ENCODE measurements at regions not wholly inside any gene's neighbourhood (a gene's known extent, or its start where the extent isn't known, plus 50 kb on each side); places are given as distances from the start of the nearest gene placed in this dataset.

DNA sequence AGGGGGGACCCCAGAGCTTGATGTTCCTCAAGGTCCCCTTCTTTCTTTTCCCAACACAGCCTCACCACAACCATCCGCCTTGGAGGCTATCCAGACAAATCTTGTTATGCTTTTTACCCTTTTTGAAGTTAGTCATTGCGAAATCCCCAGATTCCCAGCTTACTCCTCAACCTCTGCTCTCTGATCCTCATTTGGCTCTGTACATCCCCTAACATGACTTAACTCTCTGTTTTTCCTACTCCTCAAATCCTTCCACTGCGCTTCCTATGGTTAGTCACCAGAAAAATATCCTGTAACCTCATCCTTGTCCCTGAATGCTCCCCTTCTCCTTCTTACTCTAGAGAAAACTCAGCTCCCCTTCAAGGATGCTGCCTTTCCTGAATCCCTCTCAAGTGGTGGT is 189.1 kb upstream of the POU3F1 start:
- TF ChIP-seq, protein P1, sequence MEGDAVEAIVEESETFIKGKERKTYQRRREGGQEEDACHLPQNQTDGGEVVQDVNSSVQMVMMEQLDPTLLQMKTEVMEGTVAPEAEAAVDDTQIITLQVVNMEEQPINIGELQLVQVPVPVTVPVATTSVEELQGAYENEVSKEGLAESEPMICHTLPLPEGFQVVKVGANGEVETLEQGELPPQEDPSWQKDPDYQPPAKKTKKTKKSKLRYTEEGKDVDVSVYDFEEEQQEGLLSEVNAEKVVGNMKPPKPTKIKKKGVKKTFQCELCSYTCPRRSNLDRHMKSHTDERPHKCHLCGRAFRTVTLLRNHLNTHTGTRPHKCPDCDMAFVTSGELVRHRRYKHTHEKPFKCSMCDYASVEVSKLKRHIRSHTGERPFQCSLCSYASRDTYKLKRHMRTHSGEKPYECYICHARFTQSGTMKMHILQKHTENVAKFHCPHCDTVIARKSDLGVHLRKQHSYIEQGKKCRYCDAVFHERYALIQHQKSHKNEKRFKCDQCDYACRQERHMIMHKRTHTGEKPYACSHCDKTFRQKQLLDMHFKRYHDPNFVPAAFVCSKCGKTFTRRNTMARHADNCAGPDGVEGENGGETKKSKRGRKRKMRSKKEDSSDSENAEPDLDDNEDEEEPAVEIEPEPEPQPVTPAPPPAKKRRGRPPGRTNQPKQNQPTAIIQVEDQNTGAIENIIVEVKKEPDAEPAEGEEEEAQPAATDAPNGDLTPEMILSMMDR (IDR thresholded peaks at IDR 0.05) = no peak
- TF ChIP-seq POLR2AphosphoS5 (IDR thresholded peaks at IDR 0.05) = no peak

Measured in breast epithelium (tissue), 3 donors.